EL (cell line): ENCODE measurements at regions not wholly inside any gene's neighbourhood (a gene's known extent, or its start where the extent isn't known, plus 50 kb on each side); places are given as distances from the start of the nearest gene placed in this dataset.
"Not testable (repeated sequence)": the region's sequence is repeated elsewhere in the genome, so short reads cannot be mapped to it uniquely, and the experiment has no call there.

ENCODE experiments used
- DNase-seq: peaks from one replicate; pipeline ENCODE4 v3.0.0-alpha.2; 2016

GRCh38 chr5:40121236-40121635 lies 558.5 kb upstream of the PTGER4 start:
- peak; percentile 35 for DNase-seq

- DNase-seq, result no peak
These were observed 566.8 kb upstream of the PTGER4 start for GRCh38 chr5:40112875-40113274.

- not testable (repeated sequence) for DNase-seq
These were observed 568.7 kb upstream of the PTGER4 start for GRCh38 chr5:40111036-40111435.

GRCh38 chr5:40108764-40109390 lies 570.8 kb upstream of the PTGER4 start:
- peak; percentile 56 for DNase-seq

- DNase-seq, result not testable (repeated sequence)
These were observed 571.9 kb upstream of the PTGER4 start for GRCh38 chr5:40107786-40108185.

GRCh38 chr5:40106847-40107246 lies 572.9 kb upstream of the PTGER4 start:
- no peak for DNase-seq

GRCh38 chr5:40098313-40098712 lies 581.4 kb upstream of the PTGER4 start:
- DNase-seq, result no peak

GRCh38 chr5:40093550-40093949 lies 586.2 kb upstream of the PTGER4 start:
- DNase-seq, result no peak

GRCh38 chr5:40089269-40089668 lies 590.4 kb upstream of the PTGER4 start:
- peak; percentile 25 for DNase-seq

GRCh38 chr5:40084614-40085013 lies 595.1 kb upstream of the PTGER4 start:
- DNase-seq, result no peak

GRCh38 chr5:40082313-40082712 lies 597.4 kb upstream of the PTGER4 start:
- no peak for DNase-seq

- DNase-seq, result no peak
These were observed 599.5 kb upstream of the PTGER4 start for GRCh38 chr5:40080191-40080590.

- DNase-seq, result peak; percentile 45
These were observed 600.7 kb upstream of the PTGER4 start for GRCh38 chr5:40078898-40079575.

- DNase-seq, result no peak
These were observed 604.9 kb upstream of the PTGER4 start for GRCh38 chr5:40074826-40075225.

- no peak for DNase-seq
These were observed 605.8 kb upstream of the PTGER4 start for GRCh38 chr5:40073927-40074326.

- peak; percentile 13 for DNase-seq
These were observed 607.8 kb upstream of the PTGER4 start for GRCh38 chr5:40071870-40072269.

GRCh38 chr5:40066616-40067015 lies 613.1 kb upstream of the PTGER4 start:
- DNase-seq, result no peak

- peak; percentile 24 for DNase-seq
These were observed 626.9 kb upstream of the PTGER4 start for GRCh38 chr5:40052808-40053207.

- peak; percentile 64 for DNase-seq
These were observed 622.0 kb upstream of the DAB2 start for GRCh38 chr5:40046792-40047191.

- DNase-seq, result no peak
These were observed 620.6 kb upstream of the DAB2 start for GRCh38 chr5:40045429-40045828.

GRCh38 chr5:40043916-40044315 lies 619.1 kb upstream of the DAB2 start:
- DNase-seq, result no peak

GRCh38 chr5:40041452-40041851 lies 616.7 kb upstream of the DAB2 start:
- no peak for DNase-seq

- DNase-seq, result no peak
These were observed 612.9 kb upstream of the DAB2 start for GRCh38 chr5:40037713-40038112.

- DNase-seq, result no peak
These were observed 609.7 kb upstream of the DAB2 start for GRCh38 chr5:40034441-40034840.

- DNase-seq, result no peak
These were observed 608.6 kb upstream of the DAB2 start for GRCh38 chr5:40033411-40033810.
